ENCODE measurements at regions not wholly inside any gene's neighbourhood (a gene's known extent, or its start where the extent isn't known, plus 50 kb on each side); places are given as distances from the start of the nearest gene placed in this dataset.

DNA sequence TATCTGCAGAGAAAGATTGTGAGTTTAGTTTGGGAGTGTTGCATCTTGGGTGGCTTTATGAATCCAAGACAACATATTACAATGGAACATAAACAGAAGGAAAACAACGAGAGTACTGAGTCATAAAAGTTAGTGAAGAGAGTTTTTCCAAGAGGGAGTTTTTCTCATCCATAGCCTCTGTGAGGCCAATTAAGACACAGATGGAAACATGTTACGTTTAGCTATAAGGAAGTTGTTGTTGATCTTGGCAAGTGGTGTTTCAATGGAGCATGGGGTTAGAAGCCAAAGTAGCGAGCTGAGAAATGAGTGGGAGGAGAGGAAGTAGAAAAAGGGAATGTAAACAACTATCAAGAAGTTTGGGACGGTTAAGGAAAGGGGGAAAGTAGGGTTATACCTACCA lies 53.3 kb upstream of the SPATA31D4 start:
- peaks cover 6% of the 10 kb centered on the region for H3K4me1 Mint-ChIP-seq (ENCODE audit: low read depth)
- no peak overlapping the region for H3K4me3 Mint-ChIP-seq

DNA sequence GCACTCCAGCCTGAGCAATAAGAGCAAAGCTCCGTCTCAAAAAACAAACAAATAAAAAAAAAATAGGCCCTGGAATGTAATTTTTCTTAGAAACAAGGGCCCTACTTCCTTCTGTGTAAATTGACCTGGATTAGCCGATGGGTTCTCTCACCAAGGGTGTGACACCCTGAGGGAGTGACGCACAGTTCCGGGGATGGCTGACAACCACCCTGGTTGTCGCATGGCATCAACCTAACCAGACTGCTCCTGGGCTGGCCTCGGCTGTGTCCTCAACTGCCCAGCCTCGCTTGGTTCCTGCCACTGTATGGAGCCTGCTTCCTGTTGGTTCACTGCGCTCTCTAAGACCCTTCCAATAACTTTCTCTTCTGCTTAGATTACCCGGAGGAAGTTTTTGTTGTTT lies 51.2 kb upstream of the SPATA31D4 start:
- intact Hi-C loops (cut with micrococcal nuclease), result no loop called here
- no peak overlapping the region for H3K27ac Mint-ChIP-seq

More for the DNA sequence above, 53.3 kb upstream of the SPATA31D4 start:
- H3K36me3 Mint-ChIP-seq (ENCODE audit: low read depth), result no peaks in the 10 kb centered on the region
- peaks cover 9% of the 10 kb centered on the region for H3K9me3 Mint-ChIP-seq
- intact Hi-C loops (cut with micrococcal nuclease), result no loop called here
- H3K27me3 Mint-ChIP-seq, result no peaks in the 10 kb centered on the region
- H3K27ac Mint-ChIP-seq, result no peak overlapping the region

More for the DNA sequence above, 51.2 kb upstream of the SPATA31D4 start:
- Mint-ChIP-seq H3K36me3 (ENCODE audit: low read depth) (no peaks in the 10 kb centered on the region), H3K27me3 (no peaks in the 10 kb centered on the region), H3K4me3 (no peak overlapping the region), H3K9me3 (peaks cover 9% of the 10 kb centered on the region), H3K4me1 (ENCODE audit: low read depth) (peaks cover 6% of the 10 kb centered on the region)
